ENCODE measurements at regions not wholly inside any gene's neighbourhood (a gene's known extent, or its start where the extent isn't known, plus 50 kb on each side); places are given as distances from the start of the nearest gene placed in this dataset.
"Not testable (repeated sequence)": the region's sequence is repeated elsewhere in the genome, so short reads cannot be mapped to it uniquely, and the experiment has no call there.

DNA sequence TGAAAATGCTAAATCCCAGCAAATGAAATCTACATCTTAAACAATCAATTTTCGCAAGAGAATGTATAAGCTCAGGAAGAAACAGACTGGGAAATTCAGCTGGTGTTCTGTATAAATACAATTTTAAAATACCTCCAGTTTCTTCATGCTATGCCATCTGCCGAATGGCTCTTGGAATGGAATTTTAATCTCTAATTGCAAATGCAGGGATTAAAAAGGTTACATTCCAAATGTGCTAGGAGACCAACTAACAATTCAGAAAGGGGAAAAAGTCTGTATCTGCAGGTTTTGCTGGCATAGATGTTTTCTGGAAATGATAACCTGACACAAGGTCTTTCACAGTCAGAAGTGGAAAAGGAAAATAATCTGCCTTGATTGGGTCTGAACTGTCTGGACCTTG, 379.7 kb downstream of the MAT2B start:
- no peak for DNase-seq (ENCODE audit: low read depth)

DNA sequence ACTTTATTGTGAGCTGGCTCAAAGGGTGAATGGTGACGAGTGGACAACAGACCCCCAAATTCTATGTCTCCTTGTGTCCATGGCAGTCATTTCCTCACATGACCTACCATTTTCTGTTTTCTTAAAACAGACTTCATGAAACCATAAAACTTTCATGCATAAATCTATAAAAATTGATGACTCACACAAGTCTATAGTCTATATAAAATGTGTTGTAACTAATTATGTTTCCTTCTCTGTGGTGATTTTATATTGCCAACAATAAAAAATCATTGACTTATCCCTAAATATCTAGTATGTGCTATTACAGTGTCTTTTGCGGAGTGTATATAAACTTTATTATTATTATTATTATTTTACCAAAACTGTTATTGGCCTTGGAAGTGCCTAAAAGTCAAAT, 382.4 kb downstream of the MAT2B start:
- DNase-seq (ENCODE audit: low read depth), result no peak

- peak; percentile 47 for DNase-seq (ENCODE audit: low read depth)
Measured at GRCh38 chr5:163888366-163888765, 382.9 kb downstream of the MAT2B start.

GRCh38 chr5:163889369-163889768, 383.9 kb downstream of the MAT2B start:
- peak; percentile 24 for DNase-seq (ENCODE audit: low read depth)

GRCh38 chr5:163890261-163890660, 384.8 kb downstream of the MAT2B start:
- DNase-seq (ENCODE audit: low read depth), result no peak

- peak; percentile 46 for DNase-seq (ENCODE audit: low read depth)
Measured at GRCh38 chr5:163893281-163893680, 387.9 kb downstream of the MAT2B start.

DNA sequence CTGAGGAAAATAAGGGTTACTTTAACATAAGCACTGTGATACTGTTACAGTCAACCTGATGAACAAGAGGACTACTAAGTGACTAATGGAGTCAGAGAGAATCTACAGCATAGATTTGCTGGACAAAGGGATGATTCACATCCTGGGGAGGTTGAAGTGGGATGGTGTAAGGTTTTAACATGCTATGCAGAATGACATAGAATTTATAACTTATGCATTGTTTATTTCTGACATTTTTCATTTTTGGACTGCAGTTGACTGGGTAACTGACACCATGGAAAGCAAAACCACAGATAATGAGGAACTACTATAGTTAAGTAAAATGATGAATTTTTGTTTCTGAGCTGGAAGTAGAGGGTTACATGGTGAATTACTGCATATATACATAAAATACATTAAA, 389.2 kb downstream of the MAT2B start:
- DNase-seq (ENCODE audit: low read depth), result peak; percentile 90

- no peak for DNase-seq (ENCODE audit: low read depth)
Measured at GRCh38 chr5:163898873-163899272, 393.5 kb downstream of the MAT2B start.

GRCh38 chr5:163907783-163908182, 402.4 kb downstream of the MAT2B start:
- not testable (repeated sequence) for DNase-seq (ENCODE audit: low read depth)

DNA sequence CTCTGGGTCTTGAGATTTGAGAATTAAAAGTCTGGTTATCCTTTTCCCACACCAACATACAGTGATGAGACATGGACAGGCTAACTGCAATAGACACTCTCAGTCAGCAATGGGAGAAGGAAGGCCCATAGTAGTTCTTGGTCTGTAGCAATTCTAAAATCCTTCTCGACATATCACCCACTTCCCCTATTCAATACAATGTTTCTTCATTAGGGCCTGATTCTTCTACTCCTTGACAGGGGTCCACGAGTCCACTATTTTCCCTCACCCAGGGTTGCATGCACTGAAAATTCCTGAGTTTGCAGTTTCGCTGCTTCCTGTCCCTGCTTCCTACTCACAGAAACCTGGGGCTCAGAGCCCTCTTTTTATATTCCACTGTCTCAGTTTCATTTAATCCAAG, 402.8 kb downstream of the MAT2B start:
- DNase-seq (ENCODE audit: low read depth), result no peak

GRCh38 chr5:163910226-163910625, 404.8 kb downstream of the MAT2B start:
- DNase-seq (ENCODE audit: low read depth), result no peak

DNA sequence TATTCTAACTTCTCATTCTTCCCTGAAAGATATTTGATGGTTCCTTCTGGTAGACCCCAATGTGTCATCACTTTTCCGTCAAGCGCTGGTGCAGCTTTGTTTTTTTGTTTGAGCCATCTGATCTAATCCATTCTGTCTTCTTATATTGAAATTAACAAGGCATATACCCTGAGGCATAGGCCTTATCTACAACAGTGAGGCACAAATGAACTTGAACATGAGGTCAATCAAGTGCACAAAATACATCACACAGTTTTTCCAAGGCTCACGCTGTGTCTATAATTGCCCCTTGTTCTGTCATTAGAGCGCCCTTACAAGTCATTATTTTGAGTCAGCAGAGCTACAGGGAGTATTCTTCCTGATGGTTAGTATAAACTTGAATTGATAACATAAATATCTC, 406.6 kb downstream of the MAT2B start:
- no peak for DNase-seq (ENCODE audit: low read depth)

DNA sequence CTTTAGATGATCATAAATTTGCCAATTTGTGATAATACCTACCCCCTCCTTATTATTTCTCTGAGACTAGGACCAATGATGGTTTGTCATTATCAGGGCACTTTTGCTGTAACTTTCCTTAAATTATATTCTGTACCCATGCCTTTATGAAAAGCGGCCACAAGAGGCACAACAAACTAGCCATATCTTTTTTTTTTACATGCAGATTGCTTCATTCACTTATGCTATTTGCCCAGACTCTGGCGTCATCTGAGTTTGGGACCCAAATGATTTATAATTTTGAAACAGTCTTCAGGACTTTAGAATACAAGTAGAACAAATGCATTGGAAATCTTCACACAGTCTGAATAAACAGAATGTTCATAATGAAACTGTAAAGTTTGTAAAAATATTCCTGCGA, 408.1 kb downstream of the MAT2B start:
- DNase-seq (ENCODE audit: low read depth), result peak; percentile 34

DNA sequence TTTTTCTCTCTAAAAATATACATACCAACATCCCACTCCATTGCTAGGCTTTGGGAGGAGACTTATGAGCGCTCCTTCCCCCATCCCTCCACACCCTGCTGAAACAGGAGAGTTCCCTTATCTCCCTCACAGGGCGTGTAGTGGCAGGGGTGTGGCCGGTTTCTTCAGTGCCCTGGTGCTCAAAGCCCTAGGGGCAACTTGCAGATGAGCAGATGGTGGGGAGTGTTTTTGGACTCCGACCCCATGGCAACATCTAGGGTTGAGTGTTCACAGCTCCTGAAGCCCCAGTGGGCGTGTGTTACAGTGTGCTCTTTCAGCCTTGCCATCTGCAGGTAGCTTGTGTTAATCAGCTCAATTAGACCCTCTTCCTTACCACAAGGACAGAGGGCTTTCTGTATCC, 409.5 kb downstream of the MAT2B start:
- no peak for DNase-seq (ENCODE audit: low read depth)

- peak; percentile 33 for DNase-seq (ENCODE audit: low read depth)
Measured at GRCh38 chr5:163915481-163915961, 410.1 kb downstream of the MAT2B start.

- no peak for DNase-seq (ENCODE audit: low read depth)
Measured at GRCh38 chr5:163916376-163916775, 411.0 kb downstream of the MAT2B start.

- DNase-seq (ENCODE audit: low read depth), result no peak
Measured at GRCh38 chr5:163916861-163917260, 411.4 kb downstream of the MAT2B start.

DNA sequence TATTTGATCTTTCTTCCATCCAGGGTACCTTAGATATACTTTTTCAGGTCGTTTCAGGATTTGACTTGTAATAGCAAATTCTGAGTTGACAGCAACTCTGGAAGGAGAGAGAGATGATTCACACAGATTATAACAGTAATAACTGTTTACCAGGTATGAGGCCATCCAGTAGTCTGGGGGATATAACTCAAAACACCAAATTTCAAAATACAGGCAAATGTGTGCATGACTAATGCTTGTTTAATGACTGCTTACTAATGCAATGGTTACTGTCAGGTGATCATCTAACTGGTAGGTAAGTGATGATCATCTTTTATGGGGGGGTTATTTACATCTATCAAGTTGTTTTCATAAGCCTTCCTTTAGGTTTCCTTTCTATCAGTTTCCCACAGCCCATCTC, 412.3 kb downstream of the MAT2B start:
- DNase-seq (ENCODE audit: low read depth), result peak; percentile 35

DNA sequence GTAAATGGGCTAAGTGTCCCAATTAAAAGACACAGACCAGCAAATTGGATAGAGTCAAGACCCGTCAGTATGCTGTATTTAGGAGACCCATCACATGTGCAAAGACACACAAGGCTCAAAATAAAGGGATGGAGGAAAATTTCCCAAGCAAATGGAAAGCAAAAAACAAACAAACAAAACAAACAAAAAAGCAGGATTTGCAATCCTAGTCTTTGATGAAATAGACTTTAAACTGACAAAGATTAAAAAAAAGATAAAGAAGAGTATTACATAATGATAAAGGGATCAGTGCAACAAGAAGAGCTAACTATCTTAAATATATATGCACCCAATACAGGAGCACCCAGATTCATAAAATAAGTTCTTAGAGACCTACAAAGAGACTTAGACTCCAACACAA, 429.6 kb downstream of the MAT2B start:
- not testable (repeated sequence) for DNase-seq (ENCODE audit: low read depth)

DNA sequence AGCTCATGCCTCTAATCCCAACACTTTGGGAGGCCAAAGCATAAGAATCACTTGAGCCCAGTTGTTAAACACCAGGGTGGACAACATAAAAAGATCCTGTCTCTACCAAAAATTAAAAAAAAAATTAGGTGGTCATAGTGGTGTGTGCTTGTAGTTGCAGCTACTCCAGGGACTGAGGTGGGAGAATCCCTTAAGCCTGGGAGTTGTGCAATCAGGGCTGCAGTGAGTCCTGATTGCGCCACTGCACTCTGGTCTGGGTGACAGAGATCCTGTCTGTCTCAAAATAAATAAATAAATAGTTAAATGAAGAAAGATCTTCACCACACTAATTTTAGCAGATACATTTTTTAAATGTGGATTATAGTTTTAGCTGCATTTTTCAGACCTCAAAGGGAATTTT, 433.2 kb downstream of the MAT2B start:
- peak; percentile 20 for DNase-seq (ENCODE audit: low read depth)

- no peak for DNase-seq (ENCODE audit: low read depth)
Measured at GRCh38 chr5:163941079-163941478, 435.7 kb downstream of the MAT2B start.

DNA sequence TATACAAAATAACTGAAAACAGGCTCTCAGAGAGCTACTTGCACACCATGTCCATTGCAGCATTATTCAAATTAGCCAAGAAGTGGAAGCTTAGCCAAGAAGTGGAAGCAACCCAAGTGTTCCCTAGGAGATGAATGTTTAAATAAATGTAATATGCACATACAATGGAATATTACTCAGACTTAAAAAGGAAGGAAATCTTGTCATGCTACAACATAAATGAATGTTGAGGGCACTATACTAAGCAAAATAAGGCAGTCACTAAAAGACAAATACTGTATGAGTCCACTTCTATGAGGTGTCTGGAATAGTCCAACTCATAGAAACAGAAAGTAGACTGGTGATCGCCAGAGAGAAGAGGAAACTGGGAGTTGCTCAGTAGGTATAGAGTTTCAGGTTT, 438.1 kb downstream of the MAT2B start:
- no peak for DNase-seq (ENCODE audit: low read depth)

DNA sequence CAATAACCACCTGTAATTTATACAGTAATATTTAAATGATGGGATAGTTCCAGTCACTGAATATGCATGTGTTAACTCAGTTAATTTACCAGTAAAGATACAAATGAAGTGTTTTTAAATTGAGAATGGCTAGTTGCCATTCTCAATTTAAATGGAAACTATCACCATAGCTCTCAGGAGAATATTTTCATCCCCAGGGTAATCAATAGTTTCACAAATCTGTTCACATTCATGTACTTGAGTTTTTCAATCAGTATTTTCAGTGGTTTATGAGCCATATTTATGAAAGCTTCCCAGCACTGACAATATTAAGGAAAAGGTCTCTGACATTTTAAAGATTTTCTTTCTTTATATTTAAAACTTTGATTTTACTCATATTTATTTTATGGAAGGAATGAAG, 439.3 kb downstream of the MAT2B start:
- DNase-seq (ENCODE audit: low read depth), result no peak

DNA sequence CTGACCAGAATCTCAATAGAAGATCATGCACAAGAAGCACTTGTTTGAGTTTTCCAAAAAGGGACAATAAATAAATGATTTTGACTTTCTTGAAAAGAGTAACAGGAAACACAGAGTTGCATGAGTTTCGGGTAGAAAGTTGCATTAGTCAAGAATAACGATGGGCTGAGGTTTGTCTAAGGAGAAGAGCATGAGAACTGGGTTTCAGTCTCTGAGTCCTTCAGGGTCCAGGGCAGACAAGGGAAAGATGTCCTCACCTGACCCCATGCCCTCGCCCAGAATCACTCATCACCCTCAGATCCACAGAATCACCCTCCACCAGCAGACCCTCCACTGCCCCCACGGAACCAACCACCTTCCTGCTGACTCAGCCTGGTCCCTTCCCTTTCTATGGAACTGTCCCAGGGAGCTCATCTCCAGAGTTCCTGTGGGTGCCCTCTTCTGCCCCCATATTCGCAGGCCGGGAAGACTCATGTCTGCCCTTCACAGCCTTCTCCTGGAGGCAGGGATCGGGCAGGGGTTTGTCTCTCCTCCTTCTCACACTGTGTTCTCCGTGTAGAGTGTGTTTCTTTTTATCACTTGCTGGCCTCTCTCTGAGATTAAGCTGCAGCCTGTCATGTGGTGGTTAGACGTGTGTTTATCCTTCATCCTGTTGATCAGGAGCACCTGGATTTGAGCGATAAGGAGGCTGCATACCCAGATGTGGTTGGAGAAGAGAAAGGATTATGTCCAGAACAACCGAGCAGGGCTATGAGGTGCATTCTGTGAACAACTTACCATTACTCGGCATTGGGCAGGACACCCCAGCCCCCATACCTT, 442.6 kb downstream of the MAT2B start:
- DNase-seq (ENCODE audit: low read depth), result no peak

All from ELR (cell line).